ENCODE measurements at regions not wholly inside any gene's neighbourhood (a gene's known extent, or its start where the extent isn't known, plus 50 kb on each side); places are given as distances from the start of the nearest gene placed in this dataset.
"Not testable (repeated sequence)": the region's sequence is repeated elsewhere in the genome, so short reads cannot be mapped to it uniquely, and the experiment has no call there.

DNA sequence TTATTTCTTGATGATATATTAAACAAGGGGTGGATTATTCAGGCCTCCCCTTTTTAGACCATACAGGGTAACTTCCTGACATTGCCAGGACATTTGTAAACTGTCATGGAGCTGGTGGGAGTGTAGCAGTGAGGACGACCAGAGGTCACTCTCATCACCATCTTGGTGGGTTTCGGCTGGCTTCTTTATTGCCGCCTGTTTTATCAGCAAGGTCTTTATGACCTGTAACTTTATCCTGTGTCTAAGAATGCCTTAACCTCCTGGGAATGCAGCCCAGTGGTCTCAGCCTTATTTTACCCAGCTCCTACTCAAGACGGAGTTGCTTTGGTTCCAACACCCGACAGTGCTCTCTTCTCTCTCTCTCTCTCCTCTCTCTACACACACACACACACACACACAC, 221.9 kb downstream of the C16orf95 start:
- no peak for DNase-seq (ENCODE audit: low read depth)

DNA sequence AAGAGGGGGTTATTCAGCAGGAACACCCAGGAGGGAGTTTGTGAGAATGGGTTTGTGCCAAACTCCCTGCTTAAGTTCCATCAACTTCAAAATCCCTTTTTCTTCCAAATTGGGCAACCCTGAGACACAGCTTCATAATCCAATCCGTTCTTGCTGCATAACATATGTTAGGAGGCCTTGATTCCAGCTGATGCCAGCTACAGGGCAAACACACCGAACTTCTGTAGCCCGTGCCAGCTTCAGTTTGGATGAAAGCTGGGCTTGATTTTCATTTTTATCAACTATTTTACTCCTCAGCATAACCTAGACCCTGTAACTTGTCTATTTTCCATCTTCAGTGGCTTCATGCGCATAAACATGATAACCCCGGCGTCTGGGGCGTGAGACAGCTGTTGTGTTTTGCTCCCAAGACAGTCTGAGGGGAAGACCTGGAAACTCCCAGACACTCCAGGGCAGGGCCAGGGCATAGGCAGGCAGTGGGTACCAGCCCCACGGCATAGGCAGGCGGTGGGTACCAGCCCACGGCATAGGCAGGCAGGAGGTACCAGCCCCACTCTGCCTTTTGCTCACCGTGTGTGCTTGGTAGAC, 220.4 kb downstream of the C16orf95 start:
- no peak for DNase-seq (ENCODE audit: low read depth)

DNA sequence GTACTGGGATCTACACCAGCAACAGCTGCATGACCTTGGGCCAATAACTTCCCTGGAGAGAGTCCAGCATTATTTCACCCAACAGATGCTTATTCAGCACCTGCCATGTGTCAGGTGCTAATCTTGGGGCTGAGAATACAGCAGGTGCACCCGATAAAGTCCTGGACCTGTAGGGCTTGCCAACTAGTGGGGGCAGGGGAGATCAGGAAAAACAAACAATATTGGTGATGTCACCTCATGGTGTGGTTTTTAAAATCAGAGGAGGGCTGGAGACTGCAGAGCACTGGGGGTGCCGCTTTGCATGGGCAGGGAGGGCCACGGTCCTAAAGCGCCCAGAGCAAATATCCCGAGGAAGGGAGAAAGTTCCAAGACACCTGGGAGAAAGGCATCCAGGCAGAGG, 218.8 kb downstream of the C16orf95 start:
- no peak for DNase-seq (ENCODE audit: low read depth)

DNA sequence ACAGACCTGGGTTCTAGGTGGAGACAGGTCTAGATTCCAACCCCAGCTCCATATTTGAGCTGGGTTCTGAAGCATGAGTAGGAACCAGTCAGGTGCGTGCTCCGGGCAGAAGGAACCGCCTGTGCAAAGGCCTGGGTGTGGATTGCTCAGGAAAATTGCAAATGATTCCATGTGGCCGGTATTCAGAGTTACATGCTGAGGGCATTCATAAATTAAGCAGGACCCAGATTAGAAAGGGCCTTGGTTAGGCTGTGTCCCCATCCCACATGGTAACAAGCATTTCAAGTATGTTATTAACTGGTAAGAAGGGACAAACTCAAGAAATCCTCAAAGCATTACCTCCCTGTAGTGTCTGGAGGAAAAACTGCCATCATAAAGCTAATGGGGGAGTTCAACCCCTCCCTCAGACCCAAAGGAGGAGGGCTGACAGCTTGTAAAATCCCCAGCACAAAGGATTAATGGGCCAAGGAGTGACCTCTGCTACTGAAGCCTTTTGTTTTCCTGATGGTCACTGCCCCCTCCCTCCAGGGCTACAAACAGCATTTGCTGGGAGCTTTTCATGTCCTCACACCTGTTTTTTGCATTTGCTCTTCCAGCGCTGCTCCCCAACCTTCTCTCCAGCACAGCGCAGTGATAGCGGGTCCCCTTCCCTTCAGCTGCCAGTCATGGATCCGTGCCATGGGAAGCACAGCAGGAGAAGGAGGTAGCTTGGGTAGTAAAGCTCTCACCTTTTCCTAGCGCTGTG, 218.0 kb downstream of the C16orf95 start:
- no peak for DNase-seq (ENCODE audit: low read depth)

DNA sequence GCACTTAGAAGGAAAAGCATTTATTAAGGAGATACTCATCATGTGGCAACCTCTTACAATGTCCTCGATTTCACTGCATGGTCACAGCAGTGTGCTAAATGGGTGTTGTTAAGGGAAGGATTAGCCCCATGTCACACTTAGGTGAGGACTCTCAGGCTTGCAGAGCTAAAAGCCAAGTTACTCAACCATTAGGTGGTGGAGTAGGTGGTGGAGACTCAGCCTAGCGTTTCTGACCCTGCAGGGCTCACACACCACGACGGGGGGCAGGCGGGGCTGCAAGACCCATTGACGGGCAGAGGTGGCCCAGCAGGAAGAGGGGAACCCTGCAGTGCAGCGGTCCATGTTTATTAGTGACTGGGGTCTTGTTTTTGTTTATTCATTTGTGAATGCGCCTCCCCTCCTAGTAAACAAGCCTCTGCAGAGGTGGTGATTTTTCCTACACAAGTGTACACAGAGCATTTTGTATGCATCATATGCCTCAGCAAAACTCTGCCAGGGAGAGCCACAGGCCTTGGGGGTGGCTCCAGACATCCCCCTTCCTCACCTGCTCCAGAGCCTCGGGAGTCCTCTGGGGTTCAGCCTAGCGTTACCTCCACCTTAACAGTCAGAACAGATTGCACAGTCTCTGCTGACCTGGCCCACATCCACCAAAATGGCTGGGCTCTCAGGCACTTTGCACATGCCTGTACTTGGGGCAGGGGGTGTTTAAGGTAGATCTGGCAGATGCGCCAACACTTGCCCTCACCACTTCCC, 216.7 kb downstream of the C16orf95 start:
- DNase-seq (ENCODE audit: low read depth) = no peak

DNA sequence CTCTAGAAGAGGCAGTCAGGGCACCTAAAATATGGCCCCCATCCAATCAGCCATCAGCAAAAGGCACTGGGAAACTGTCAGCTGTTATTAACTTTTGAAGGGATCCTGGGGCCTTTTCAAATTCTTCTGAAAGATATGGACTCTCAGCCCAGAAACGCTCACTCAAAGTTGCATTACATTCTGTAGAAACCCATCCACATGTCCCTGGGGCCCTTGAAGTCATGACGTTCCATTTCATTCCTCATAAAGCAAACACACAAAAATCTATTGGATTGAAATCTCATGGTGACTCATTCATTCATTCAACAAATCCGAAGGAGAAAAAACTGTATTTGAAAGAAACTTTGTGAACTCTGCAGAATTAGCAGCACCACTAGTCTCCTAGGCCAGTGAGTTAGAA, 215.3 kb downstream of the C16orf95 start:
- DNase-seq (ENCODE audit: low read depth) = peak; percentile 10

DNA sequence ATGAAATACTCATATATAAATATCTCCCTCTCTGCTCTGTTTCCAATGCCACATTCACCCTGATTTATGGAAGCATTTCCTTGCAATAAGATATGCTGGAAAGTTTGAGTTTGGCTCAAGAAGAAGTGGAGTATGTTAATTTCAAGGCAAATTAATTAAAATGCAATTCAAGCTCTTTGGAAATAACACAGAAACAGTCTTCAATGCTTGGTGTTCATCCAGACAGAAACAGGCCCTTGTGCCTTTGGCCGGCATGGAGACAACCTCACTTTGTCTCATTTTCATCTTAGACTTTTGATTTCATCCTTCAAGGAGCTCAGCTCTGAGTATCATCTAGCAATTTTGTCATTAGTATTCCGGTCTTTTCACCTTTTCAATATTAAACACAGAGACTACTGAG, 210.0 kb downstream of the C16orf95 start:
- DNase-seq (ENCODE audit: low read depth) = no peak

DNA sequence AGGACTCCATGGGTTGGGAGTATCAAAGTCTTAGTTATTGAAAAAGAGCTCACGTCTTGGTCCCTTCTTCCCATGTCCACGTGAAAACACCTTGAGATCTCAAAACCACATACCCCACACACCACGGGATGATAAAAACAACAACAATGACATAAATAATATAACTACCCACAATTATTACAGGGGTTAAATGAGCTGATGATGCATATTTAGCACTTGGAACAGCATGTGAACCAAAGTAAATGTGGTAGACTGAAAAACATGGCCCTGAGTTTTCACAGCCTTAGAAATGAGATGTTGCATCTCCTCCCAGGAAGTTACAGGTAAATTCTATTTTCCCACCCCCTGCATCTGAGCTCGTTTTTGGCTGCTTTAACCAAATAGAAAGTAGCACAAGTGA, 208.9 kb downstream of the C16orf95 start:
- no peak for DNase-seq (ENCODE audit: low read depth)

DNA sequence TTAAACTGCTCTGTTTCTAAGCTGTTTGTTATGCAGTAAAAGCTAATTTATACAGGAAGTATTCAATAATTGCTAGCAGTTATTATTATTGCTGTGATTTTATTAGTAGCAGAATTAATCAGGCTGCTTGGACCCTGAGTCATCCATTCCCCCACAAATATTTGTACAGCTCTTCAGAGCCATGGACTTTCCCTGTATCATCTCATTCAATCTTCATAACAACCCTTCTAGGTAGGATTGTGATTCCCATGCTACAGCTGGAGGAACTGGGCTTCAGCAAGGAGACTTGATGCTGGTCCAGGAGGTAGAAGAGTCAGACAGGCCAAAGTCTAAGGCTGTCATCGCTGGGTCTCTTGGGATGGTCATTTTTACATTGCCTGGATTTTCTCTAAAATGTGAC, 208.3 kb downstream of the C16orf95 start:
- DNase-seq (ENCODE audit: low read depth) = no peak

DNA sequence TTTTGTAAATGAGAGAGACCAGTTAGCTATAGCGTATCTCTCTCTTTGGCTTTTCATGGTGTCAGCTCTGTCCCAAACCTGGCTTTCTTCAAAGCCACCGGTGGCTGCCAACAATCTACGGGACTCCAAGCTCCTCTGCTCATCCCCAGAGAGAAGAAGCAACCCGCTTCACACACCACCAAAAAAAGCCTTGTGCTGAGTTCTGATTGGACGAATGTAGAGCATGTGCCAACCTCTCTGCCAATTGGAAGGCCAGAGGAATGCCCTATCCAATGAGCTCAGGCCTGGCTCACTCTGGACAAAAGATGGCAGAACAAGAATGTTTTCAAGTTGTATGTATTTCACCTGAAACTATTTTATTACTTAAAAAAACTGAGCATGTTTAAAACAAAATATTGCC, 202.4 kb downstream of the C16orf95 start:
- no peak for DNase-seq (ENCODE audit: low read depth)

DNA sequence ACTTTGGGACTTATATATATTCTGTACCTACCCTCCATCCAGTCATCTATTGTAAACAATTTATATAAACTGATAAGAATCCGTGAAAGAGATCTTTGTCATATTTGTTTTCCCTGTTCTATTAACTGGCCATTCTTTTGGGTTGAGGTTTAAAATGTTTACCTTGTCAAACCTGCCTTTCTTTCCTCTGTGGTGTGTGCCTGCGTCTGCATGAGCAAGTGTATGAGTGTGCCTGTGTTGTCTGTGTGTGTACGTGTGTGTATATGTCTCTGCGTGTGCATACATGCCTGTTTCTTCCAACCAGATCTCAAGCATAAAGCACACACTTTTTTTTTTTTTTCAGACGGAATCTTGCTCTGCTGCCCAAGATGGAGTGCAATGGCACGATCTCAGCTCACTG, 201.5 kb downstream of the C16orf95 start:
- no peak for DNase-seq (ENCODE audit: low read depth)

DNA sequence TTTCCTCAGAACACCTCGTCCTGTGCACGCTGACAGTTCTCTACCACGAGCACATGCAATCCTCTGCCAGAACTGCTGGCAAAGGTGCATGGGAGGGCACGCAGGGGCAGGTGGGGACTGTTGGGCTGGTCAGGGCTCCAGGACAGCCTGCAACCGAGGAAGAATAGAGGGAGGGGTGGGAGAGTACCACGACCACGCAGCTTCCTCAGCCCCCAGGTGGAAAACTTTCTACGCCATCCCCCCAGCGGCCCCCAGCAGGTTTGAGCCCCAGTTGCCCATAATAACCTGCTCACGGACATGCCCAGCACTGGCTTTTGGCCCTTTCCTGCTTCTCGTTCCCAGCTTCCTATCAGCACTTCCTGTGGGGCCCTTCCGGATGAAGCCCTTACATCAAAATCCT, 199.3 kb downstream of the C16orf95 start:
- no peak for DNase-seq (ENCODE audit: low read depth)

DNA sequence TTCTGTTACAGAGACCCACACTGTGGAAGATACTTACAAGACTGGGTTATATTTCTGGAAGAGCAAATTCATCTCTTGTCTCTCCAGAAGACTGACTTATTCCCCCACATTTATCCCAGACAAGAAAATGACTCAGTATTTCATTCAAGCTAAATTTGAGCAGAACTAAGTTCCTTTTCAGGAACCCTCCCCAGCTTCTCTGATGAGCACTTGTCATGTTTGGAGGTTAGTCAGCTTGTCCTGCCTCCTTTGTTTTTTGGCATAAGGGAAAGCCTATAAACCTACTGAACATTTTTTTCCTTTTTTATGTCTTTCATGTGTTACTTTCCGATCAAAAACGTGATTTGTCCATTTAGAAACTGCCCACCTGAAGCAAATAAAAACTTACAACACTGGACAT, 198.0 kb downstream of the C16orf95 start:
- DNase-seq (ENCODE audit: low read depth) = no peak

DNA sequence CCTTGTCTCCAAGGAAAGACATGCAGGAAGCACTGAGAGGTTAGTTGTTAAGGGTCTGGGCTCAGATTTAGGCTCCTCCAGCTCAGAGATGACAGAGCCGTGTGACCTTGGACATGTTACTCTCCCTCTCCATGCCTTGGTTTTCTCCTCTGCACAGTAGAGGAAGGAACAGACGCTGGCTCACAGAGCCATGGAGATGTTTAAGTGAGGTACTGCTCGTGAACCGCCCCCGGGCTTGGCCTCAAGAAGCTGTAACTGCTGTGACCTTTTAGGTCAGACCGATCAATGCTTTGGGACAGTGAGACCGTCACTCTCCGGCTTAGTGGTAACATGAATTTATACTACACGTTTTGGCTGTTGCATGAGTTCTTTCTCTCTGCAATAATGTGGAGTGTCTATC, 197.4 kb downstream of the C16orf95 start:
- DNase-seq (ENCODE audit: low read depth) = no peak

DNA sequence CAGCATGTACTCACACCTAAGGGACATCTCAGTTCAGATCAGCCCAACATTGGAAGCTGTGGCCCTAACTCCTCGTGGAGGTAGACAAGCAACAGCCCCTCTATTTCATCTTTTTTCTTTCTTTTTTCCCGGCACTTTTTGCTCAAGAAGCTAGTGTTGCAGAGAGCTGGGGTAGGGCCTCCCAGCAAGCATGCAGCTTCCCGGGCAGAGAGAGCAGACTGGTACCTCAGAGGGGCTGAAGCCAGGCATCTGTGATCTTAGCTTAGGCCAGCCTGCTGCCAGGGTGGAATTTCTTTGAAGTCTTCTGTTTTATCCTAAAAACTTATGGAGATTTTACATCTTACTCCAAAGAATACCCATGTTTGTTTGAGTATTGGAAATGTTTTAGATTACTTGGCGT, 195.4 kb downstream of the C16orf95 start:
- no peak for DNase-seq (ENCODE audit: low read depth)

DNA sequence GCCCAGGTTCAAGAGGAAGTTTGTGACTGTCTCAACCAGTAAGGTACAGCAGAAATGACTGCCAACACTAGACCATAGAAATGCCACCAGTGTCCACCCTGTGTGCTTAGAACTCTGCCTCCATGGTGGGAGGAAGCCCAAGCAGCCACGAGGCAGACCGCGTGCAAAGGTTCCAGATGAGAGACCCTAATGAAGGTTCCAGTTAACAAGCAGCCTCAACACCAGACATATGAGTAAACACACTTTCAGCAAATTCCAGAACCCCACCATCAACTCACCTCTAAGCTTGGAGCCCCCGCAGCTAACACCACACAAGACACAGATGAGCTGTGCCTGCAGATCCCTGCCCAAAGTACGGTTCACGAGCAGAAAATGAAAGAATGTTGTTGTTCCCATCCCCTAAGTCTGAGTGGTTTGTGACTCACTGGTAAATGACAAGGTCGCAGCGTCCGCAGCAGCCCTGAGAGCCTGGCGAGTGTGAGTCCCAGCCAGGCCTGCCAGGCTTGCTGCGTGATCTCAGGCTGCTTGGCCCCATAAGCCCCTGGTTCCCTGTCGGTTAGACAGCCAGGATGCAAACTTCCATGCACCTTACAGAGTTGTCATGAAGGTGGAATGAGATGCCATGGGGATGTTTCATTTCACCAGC, 193.7 kb downstream of the C16orf95 start:
- peak; percentile 52 for DNase-seq (ENCODE audit: low read depth)

DNA sequence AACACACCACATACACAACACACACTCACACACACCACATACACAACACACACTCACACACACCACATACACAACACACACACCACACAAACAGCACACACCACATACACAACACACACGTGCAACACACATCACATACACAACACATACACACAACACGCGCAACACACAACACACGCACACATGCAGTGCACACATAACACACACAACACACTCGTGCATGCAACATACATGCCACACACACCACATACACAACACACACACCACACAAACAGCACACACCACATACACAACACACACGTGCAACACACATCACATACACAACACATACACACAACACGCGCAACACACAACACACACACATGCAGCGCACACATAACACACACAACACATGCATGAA, 192.8 kb downstream of the C16orf95 start:
- not testable (repeated sequence) for DNase-seq (ENCODE audit: low read depth)

DNA sequence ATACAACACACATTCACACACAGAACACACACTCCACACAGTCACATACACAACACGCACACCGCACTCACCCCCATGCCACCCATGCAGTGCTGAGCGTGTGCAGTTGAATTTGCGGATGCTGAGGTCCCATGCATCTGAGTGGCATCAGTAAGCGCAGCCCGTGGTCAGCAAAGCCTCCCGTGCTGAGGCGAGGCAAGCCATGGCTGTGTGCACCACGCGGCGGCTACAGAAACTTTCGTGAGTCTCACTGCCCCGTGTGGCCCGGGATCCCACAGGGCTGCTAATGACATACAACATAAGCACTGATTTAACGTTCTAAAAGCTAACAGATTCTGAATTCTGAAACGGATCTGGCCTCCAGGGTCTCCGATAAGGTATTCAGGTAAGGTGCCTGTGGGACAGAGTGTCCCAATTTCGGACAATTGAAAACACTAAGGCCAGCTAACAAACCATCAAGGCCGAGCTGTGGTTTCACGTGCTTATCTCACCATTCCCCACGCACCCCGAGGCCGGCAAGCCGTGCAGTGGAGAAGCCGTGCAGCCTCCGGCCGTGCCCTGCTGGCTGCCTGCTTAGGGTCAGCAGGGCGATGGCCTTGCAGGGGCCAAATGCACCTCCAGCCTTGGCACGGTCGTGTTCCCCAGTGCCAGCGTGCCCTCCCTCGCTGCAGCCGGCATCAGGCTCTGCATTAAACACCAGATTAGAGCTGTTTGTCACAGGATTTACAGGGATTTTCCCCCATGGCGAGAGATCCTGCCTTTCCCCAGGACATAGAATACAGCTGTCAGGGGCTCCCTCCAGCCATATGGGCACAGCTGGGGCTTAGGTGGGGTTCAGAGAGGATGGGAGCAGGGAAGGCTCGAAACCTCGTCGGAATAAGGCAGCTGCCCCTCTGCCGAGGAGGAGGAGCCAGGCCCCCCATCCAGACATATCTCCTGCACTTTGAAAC, 191.7 kb downstream of the C16orf95 start:
- no peak for DNase-seq (ENCODE audit: low read depth)

DNA sequence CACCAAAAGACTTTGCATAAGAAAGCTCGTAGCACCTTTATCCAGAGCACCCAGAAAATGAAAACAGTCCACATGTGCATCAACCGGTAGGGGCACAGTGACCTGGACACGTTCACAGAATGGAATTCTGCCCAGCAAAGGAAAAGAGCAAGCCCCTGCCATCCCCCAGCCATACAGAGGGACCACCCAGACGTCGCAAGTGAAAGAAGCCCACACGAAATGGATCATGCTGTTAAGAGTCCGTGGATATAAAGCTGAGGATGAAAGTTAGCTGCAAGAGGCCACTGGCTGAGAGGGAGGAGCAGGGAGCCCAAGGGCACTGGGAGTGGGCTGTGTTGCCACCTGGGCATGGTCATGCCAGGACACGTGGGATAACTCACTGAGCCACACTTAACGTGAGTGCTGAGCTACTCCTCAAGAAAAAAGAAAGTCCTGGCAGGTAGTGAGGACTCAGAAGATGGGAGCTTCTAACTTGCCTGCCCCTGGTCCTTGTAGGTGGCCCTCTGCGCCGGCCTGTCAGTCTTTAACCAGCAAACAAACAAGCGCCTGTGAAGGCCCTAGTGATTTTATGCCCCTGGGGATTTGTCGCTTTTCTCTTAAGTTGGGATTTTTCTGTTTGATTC, 190.7 kb downstream of the C16orf95 start:
- no peak for DNase-seq (ENCODE audit: low read depth)

DNA sequence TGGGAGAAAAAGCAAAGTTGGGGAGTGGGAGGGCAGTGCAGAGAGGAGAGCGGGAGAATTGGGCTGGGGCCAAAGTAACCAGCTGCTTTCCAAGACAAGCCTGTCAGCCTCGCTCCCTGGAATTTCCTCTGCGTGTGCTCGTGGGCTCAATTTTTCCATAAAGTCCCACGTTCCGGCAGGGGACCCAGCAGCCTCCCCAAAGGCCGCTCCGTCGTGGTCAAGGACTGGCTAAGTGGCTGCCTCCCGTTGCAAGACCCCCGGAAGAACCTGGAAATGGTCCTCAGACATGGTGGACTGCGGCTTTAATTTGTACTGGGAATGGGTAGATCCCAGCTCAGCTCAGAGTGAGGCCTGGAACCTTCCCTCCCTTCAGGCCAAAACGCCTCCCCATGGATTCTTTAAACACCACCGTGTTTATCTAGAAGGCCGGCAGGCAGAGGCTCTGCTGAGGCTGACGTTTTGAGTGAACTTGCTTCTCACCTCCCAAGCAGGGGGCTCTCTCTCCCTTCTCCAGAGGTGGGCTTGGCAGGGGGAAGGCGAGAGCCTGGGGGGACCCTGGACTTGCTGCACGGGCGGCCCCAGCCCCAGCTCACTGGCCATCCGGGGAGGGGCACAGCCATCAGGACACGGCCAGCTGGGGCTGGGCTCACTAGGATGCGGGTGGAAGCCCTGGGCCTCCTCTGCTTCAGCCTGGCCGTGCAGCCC, 190.0 kb downstream of the C16orf95 start:
- no peak for DNase-seq (ENCODE audit: low read depth)
